ENCODE measurements at regions not wholly inside any gene's neighbourhood (a gene's known extent, or its start where the extent isn't known, plus 50 kb on each side); places are given as distances from the start of the nearest gene placed in this dataset.

DNA sequence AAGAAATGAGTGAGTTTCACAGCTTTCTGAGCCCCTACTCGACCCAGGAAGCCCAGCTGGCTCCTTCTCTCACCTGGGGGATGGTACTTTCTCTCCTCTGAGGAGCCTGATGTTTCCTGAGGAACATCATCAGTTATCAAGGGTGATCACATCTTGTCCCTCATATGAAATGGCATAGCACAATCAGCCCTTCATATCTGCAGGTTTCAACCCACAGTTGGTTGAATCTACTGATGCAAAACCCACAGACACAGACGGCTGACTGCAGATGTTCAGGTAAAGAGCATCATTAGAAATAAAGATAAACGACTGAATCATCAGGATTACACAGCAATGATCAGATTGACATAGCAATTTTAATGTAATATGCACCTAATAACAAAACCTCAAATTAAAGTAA, 93.6 kb upstream of the OSTN start:
- no peak for TF ChIP-seq CEBPB (IDR thresholded peaks at IDR 0.05; ENCODE audit: low read depth, low read length)
- TF ChIP-seq RFX5 (IDR thresholded peaks at IDR 0.05; ENCODE audit: low read depth, low read length), result no peak
- no peak for TF ChIP-seq RAD21 (IDR thresholded peaks at IDR 0.05; ENCODE audit: low read length)
- TF ChIP-seq, protein P1, sequence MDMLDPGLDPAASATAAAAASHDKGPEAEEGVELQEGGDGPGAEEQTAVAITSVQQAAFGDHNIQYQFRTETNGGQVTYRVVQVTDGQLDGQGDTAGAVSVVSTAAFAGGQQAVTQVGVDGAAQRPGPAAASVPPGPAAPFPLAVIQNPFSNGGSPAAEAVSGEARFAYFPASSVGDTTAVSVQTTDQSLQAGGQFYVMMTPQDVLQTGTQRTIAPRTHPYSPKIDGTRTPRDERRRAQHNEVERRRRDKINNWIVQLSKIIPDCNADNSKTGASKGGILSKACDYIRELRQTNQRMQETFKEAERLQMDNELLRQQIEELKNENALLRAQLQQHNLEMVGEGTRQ (IDR thresholded peaks at IDR 0.05; ENCODE audit: low read depth, low read length), result no peak
- no peak for TF ChIP-seq CHD1 (IDR thresholded peaks at IDR 0.05; ENCODE audit: low read depth, low read length)
- TF ChIP-seq, protein P2, sequence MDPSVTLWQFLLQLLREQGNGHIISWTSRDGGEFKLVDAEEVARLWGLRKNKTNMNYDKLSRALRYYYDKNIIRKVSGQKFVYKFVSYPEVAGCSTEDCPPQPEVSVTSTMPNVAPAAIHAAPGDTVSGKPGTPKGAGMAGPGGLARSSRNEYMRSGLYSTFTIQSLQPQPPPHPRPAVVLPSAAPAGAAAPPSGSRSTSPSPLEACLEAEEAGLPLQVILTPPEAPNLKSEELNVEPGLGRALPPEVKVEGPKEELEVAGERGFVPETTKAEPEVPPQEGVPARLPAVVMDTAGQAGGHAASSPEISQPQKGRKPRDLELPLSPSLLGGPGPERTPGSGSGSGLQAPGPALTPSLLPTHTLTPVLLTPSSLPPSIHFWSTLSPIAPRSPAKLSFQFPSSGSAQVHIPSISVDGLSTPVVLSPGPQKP (IDR thresholded peaks at IDR 0.05; ENCODE audit: borderline replicate concordance, low read depth, low read length), result no peak
- TF ChIP-seq BHLHE40 (IDR thresholded peaks at IDR 0.05; ENCODE audit: low read depth, low read length), result no peak
- no peak for TF ChIP-seq MAZ (IDR thresholded peaks at IDR 0.05; ENCODE audit: borderline replicate concordance, low read depth, low read length)
- Histone ChIP-seq H3K56ac (ENCODE audit: extremely low read depth, insufficient read depth, low read length) (no peak overlapping the region), H3K9me3 (ENCODE audit: control insufficient read depth, insufficient read depth, low read length) (no peaks in the 10 kb centered on the region), H3K23ac (ENCODE audit: low read depth, low read length) (no peak overlapping the region), H4K8ac (ENCODE audit: low read depth in 2 of 2, low read length in 2 of 2) (no peak overlapping the region), H2AK9ac (replicated peaks; ENCODE audit: low read depth, low read length, poor library complexity) (no peak overlapping the region), H2BK20ac (ENCODE audit: low read depth, low read length) (no peak overlapping the region), H2AK5ac (ENCODE audit: low read depth, low read length) (no peak overlapping the region), H2BK5ac (ENCODE audit: low read depth, low read length, poor library complexity, severe bottlenecking) (no peak overlapping the region), H3K4me2 (ENCODE audit: low read depth, low read length) (no peak overlapping the region), H3K4me1 (ENCODE audit: control insufficient read depth, insufficient read depth, low read length) (peaks cover 2% of the 10 kb centered on the region; the same call in 1 of the 2 replicates), H2BK120ac (ENCODE audit: low read depth, low read length) (no peak overlapping the region), H2BK15ac (ENCODE audit: low read depth, low read length) (no peak overlapping the region), H4K20me1 (ENCODE audit: insufficient read depth, low read length) (no peaks in the 10 kb centered on the region), H4K91ac (ENCODE audit: insufficient read depth, low read depth, low read length) (no peak overlapping the region), H4K5ac (ENCODE audit: low read depth, low read length) (no peak overlapping the region), H3K4ac (ENCODE audit: low read depth, low read length) (no peak overlapping the region; the same call in 1 of the 2 replicates), H3K36me3 (ENCODE audit: control insufficient read depth, insufficient read depth, low read length) (no peaks in the 10 kb centered on the region), H3K9me1 (ENCODE audit: insufficient read depth, low read length) (no peaks in the 10 kb centered on the region), H3K4me3 (ENCODE audit: insufficient read depth, low read depth, low read length) (no peak overlapping the region), H3K79me1 (ENCODE audit: low read depth in 1 of 2, low read length in 2 of 2) (no peaks in the 10 kb centered on the region), H3K9ac (ENCODE audit: low read depth, low read length) (no peak overlapping the region), H2AFZ (replicated peaks; ENCODE audit: low read length, poor library complexity) (no peak overlapping the region), H3K27me3 (ENCODE audit: control insufficient read depth, insufficient read depth, low read length) (no peaks in the 10 kb centered on the region), H3K27ac (ENCODE audit: insufficient read depth, low read length) (no peak overlapping the region), H3K14ac (replicated peaks; ENCODE audit: low read depth, low read length) (no peak overlapping the region), H3K18ac (ENCODE audit: low read depth, low read length) (no peak overlapping the region)
- intact Hi-C loops (cut with micrococcal nuclease), result no loop called here
- ChIA-PET CTCF (interaction anchor here (0.6 kb wide), 1 partner anchor 15 kb away, joined by 3 read pairs; no protein-coding TSS in a partner anchor), POLR2A (ENCODE audit: unreplicated experiment) (no interaction called here)
- WGBS, 2 experiments (ENCODE audit: extremely low coverage in 2 of 2, insufficient read length in 1 of 2), result no CpG with 5 or more reads among the region's 3 CpGs
- ATAC-seq (ENCODE audit: low read depth), result no peak
- in situ Hi-C loops (cut with MboI; ENCODE audit: low sequenced_read_pairs), result no loop called here
- DNase-seq, result no peak
- dilution Hi-C loops (cut with HindIII; ENCODE audit: low sequenced_read_pairs, unreplicated experiment), result no loop called here
- BruUV-seq (replicated peaks), result no TSS peak

Measured in IMR-90 (cell line).